Nephron progenitor cell (in vitro differentiated cells): ENCODE measurements at regions not wholly inside any gene's neighbourhood (a gene's known extent, or its start where the extent isn't known, plus 50 kb on each side); places are given as distances from the start of the nearest gene placed in this dataset.

Experiments used
- DNase-seq: peaks from one replicate; pipeline ENCODE4 v3.0.0; 2021
- H3K27ac Mint-ChIP-seq: 2 replicates; pipeline ENCODE4 v1.8.0; 2021; ENCODE audit warnings: mild to moderate bottlenecking, moderate library complexity, mixed read lengths
- H3K27me3 Mint-ChIP-seq: 2 replicates; pipeline ENCODE4 v1.8.0; 2021; ENCODE audit warnings: mild to moderate bottlenecking, low read depth, mixed read lengths; ENCODE audit not compliant: poor library complexity
- H3K36me3 Mint-ChIP-seq: 2 replicates; pipeline ENCODE4 v1.8.0; 2021; ENCODE audit warnings: low read depth, mixed read lengths
- H3K4me1 Mint-ChIP-seq: 2 replicates; pipeline ENCODE4 v1.8.0; 2021; ENCODE audit warnings: mixed read lengths
- H3K4me3 Mint-ChIP-seq: 2 replicates; pipeline ENCODE4 v1.8.0; 2021; ENCODE audit warnings: mild to moderate bottlenecking, moderate library complexity, mixed read lengths
- H3K9me3 Mint-ChIP-seq: 2 replicates; pipeline ENCODE4 v1.8.0; 2021; ENCODE audit warnings: mild to moderate bottlenecking, moderate library complexity, mixed read lengths
- TF ChIP-seq, protein P1 (sequence below): fragments of 200-600 bp; sonication (generic); IDR thresholded peaks from 2 replicates; pipeline ENCODE4 v1.5.0; 2021; ENCODE audit warnings: antibody characterized with exemption

DNA sequence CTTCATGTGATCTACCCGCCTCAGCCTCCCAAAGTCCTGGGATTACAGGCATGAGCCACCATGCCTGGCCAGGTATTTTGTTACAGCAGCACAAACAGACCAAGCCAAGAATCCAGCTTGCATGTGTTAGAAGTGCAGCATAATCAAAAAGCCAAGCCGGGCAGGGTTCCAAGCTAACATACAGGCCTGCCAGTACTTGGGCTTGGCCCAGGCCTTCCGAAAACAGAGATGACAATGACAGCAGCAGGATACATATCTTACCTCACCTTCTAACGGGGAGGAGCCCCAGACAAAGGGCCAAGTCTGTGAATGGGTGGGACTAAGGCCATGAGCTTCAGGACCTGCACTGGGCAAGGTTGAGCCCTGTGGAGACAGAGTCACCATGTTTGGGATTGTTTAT is 91.4 kb upstream of the ZNF462 start:
- H3K36me3 Mint-ChIP-seq: no peaks in the 10 kb centered on the region
- TF ChIP-seq, protein P1, sequence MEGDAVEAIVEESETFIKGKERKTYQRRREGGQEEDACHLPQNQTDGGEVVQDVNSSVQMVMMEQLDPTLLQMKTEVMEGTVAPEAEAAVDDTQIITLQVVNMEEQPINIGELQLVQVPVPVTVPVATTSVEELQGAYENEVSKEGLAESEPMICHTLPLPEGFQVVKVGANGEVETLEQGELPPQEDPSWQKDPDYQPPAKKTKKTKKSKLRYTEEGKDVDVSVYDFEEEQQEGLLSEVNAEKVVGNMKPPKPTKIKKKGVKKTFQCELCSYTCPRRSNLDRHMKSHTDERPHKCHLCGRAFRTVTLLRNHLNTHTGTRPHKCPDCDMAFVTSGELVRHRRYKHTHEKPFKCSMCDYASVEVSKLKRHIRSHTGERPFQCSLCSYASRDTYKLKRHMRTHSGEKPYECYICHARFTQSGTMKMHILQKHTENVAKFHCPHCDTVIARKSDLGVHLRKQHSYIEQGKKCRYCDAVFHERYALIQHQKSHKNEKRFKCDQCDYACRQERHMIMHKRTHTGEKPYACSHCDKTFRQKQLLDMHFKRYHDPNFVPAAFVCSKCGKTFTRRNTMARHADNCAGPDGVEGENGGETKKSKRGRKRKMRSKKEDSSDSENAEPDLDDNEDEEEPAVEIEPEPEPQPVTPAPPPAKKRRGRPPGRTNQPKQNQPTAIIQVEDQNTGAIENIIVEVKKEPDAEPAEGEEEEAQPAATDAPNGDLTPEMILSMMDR: no peak
- no peaks in the 10 kb centered on the region for H3K4me1 Mint-ChIP-seq
- no peak for DNase-seq
- peaks cover under 1% of the 10 kb centered on the region for H3K27me3 Mint-ChIP-seq
- no peak overlapping the region for H3K4me3 Mint-ChIP-seq
- no peak overlapping the region for H3K27ac Mint-ChIP-seq
- H3K9me3 Mint-ChIP-seq: no peaks in the 10 kb centered on the region

DNA sequence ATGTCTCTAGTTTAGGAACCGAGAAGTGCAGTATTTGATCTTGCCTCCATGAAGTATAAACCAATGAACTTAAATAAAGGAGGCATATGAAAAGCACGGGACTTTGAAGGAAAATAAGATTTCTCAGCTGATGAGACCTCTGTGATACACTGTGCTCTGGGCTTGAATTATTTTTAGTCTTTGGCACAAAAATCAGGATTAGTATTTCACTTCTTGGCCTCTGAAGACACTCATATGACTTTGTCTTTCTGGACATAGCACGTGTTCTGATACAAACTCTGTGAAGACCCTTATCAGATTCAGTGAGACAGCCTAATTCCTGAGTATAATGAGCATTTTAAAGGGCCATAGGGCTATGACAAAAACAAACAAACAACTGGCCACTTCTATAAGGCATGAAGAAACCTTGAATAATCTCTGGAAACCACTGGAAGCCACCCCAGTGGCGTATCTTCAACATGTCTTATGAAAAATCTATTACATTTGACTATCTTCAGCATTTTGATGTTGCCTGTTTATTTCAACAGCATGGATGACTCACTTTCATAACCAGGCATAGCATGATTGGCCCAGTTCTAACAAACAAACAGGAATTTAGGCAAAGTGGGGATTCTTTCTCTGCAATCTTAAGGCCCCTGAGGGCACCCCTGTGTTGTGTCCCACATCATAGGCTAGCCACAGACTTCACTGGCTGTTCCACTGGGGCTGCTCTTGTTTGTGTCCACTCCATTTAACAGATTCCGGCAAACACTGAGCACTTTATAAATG is 90.3 kb upstream of the ZNF462 start:
- H3K27ac Mint-ChIP-seq: no peak overlapping the region
- TF ChIP-seq, protein P1: no peak
- no peak overlapping the region for H3K4me3 Mint-ChIP-seq
- no peaks in the 10 kb centered on the region for H3K27me3 Mint-ChIP-seq
- H3K36me3 Mint-ChIP-seq: no peaks in the 10 kb centered on the region
- H3K4me1 Mint-ChIP-seq: no peaks in the 10 kb centered on the region
- H3K9me3 Mint-ChIP-seq: no peaks in the 10 kb centered on the region
- DNase-seq: no peak

DNA sequence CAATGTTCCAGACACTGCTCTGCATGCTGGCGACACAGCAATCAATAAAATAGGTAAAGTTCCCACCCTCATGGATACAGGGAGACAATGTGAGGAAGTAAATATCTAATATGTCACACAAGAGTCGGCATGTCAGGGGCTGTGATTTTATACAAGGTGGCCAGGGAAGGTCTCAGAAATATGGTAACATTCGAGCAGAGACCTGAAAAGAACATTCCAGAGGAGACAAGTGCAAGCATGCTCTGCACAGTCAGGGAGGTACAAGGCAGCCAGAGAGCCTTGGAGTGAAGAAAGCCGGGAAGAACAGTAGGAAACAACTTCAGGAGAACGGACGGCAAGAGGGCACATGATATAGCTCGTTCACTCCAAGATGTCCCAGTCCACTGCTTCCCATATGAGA is 89.2 kb upstream of the ZNF462 start:
- H3K4me1 Mint-ChIP-seq: no peaks in the 10 kb centered on the region
- no peaks in the 10 kb centered on the region for H3K9me3 Mint-ChIP-seq
- no peak overlapping the region for H3K4me3 Mint-ChIP-seq
- H3K27ac Mint-ChIP-seq: no peak overlapping the region
- no peak for DNase-seq
- TF ChIP-seq, protein P1: no peak
- no peaks in the 10 kb centered on the region for H3K36me3 Mint-ChIP-seq
- H3K27me3 Mint-ChIP-seq: no peaks in the 10 kb centered on the region

DNA sequence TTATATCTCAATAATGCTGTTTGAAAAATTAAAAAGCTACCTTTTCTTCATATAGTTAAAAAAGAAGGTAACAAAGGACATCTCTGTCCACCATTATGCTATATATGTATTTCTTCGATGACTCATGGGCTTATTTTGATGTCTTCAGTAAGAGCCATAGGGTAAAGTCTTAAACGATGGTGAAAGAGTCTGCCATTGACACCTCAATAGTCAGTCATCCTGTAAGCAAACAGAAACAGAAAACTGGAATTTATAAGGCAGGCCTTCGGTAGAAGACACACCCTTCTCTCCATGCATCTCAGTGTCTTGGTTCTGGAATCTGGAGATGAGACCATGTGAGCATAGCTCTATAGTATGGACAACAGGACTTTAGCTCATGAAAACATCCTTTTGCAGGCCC is 87.0 kb upstream of the ZNF462 start:
- no peaks in the 10 kb centered on the region for H3K36me3 Mint-ChIP-seq
- no peaks in the 10 kb centered on the region for H3K4me1 Mint-ChIP-seq
- H3K9me3 Mint-ChIP-seq: no peaks in the 10 kb centered on the region
- H3K4me3 Mint-ChIP-seq: no peak overlapping the region
- no peak overlapping the region for H3K27ac Mint-ChIP-seq
- no peak for DNase-seq
- no peaks in the 10 kb centered on the region for H3K27me3 Mint-ChIP-seq
- TF ChIP-seq, protein P1: no peak

DNA sequence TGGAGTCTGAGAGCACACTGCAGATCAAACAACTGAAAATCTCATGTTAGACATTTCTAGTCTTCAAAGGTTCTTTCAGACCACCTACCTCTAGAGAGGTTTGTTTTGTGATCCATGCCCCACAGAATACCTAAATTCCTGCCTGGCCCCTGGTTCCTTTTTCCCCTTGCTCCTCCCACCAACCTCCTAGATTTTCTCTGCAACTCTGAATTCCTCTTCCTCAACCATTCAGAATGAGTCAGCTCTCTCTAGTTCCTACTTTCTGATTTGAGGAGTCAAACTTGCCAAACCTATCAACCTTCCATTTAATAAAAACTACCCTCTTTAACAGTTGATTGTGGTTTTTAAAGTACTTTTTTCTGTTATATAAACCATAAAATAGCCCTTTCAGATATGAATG is 83.2 kb upstream of the ZNF462 start:
- no peak for DNase-seq
- Mint-ChIP-seq H3K27me3 (no peaks in the 10 kb centered on the region), H3K4me1 (no peaks in the 10 kb centered on the region), H3K4me3 (no peak overlapping the region), H3K27ac (no peak overlapping the region), H3K9me3 (no peaks in the 10 kb centered on the region), H3K36me3 (no peaks in the 10 kb centered on the region)
- TF ChIP-seq, protein P1: no peak

DNA sequence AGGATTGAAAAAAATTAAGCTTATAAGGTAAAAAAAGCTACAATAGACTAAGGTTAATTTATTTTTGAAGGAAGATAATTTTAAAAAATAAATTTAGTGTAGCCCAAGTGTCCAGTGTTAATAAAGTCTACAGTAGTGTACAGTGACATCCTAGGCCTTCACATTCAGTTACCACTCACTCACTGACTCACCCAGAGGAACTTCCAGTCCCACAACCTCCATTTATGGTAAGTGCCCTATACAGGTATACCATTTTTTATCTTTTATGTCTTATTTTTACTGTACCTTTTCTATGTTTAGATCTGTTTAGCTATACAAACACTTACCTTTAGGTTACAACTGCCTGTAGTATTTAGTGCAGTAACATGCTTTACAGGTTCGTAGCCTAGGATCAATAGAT is 79.8 kb upstream of the ZNF462 start:
- Mint-ChIP-seq H3K36me3 (no peaks in the 10 kb centered on the region), H3K27me3 (no peaks in the 10 kb centered on the region), H3K4me3 (no peak overlapping the region), H3K9me3 (no peaks in the 10 kb centered on the region), H3K4me1 (no peaks in the 10 kb centered on the region), H3K27ac (no peak overlapping the region)
- no peak for DNase-seq
- TF ChIP-seq, protein P1: no peak
